Parathyroid adenoma (tissue), 2 donors: ENCODE measurements at regions not wholly inside any gene's neighbourhood (a gene's known extent, or its start where the extent isn't known, plus 50 kb on each side); places are given as distances from the start of the nearest gene placed in this dataset.
"Not testable (repeated sequence)": the region's sequence is repeated elsewhere in the genome, so short reads cannot be mapped to it uniquely, and the experiment has no call there.

ENCODE experiments used
- H2AFZ ChIP-seq: fragments of 300-600 bp; sonication (generic); one replicate; pipeline ENCODE4 v1.7.0; 2017; ENCODE audit warnings: antibody characterized with exemption, mild to moderate bottlenecking
- H3K27ac ChIP-seq: fragments of 300-600 bp; sonication (generic); one replicate; pipeline ENCODE4 v1.7.0; 2017
- H3K27me3 ChIP-seq: fragments of 300-600 bp; sonication (generic); one replicate; pipeline ENCODE4 v1.7.0; 2017; ENCODE audit warnings: low read length; ENCODE audit not compliant: control insufficient read depth, insufficient read depth
- H3K36me3 ChIP-seq: fragments of 300-600 bp; sonication (generic); one replicate; pipeline ENCODE4 v1.7.0; 2017; ENCODE audit warnings: low read length; ENCODE audit not compliant: control insufficient read depth, insufficient read depth
- H3K4me1 ChIP-seq: fragments of 300-600 bp; sonication (generic); one replicate; pipeline ENCODE4 v1.7.0; 2017; ENCODE audit warnings: control low read depth
- H3K4me2 ChIP-seq: fragments of 300-600 bp; sonication (generic); one replicate; pipeline ENCODE4 v1.7.0; 2017; ENCODE audit warnings: low read length
- H3K4me3 ChIP-seq: fragments of 300-600 bp; sonication (generic); one replicate; pipeline ENCODE4 v1.7.0; 2017; ENCODE audit warnings: low read depth, low read length
- H3K79me2 ChIP-seq: fragments of 300-600 bp; sonication (generic); one replicate; pipeline ENCODE4 v1.7.0; 2017; ENCODE audit warnings: control low read depth
- H3K9ac ChIP-seq: fragments of 300-600 bp; sonication (generic); one replicate; pipeline ENCODE4 v1.7.0; 2017; ENCODE audit warnings: mild to moderate bottlenecking
- H3K9me3 ChIP-seq: fragments of 300-600 bp; sonication (generic); one replicate; pipeline ENCODE4 v1.7.0; 2017; ENCODE audit warnings: low read length; ENCODE audit not compliant: control insufficient read depth
- CTCF ChIP-seq: fragments of 300-600 bp; sonication (generic); IDR thresholded peaks from one replicate; pipeline ENCODE4 v1.7.0; 2017; ENCODE audit warnings: antibody characterized with exemption, mild to moderate bottlenecking
- donor health status: primary hyperparathyroidism.

- no peaks in the 10 kb centered on the region for H3K36me3 ChIP-seq
- H3K4me3 ChIP-seq, result no peak overlapping the region
- no peak overlapping the region for H3K27ac ChIP-seq
- no peak overlapping the region for H2AFZ ChIP-seq
- H3K27me3 ChIP-seq, result no peaks in the 10 kb centered on the region
- no peak overlapping the region for H3K9ac ChIP-seq
- no peak overlapping the region for H3K4me2 ChIP-seq
- no peaks in the 10 kb centered on the region for H3K4me1 ChIP-seq
- H3K79me2 ChIP-seq, result no peaks in the 10 kb centered on the region
- TF ChIP-seq CTCF, result no peak
- no peaks in the 10 kb centered on the region for H3K9me3 ChIP-seq
Observed at GRCh38 chr10:108966411-108966810, 956.9 kb downstream of the XPNPEP1 start.

- no peaks in the 10 kb centered on the region for H3K79me2 ChIP-seq
- no peak overlapping the region for H3K27ac ChIP-seq
- TF ChIP-seq CTCF, result no peak
- no peaks in the 10 kb centered on the region for H3K9me3 ChIP-seq
- H3K27me3 ChIP-seq, result no peaks in the 10 kb centered on the region
- H3K4me2 ChIP-seq, result no peak overlapping the region
- no peak overlapping the region for H3K9ac ChIP-seq
- no peaks in the 10 kb centered on the region for H3K36me3 ChIP-seq
- no peak overlapping the region for H3K4me3 ChIP-seq
- no peak overlapping the region for H2AFZ ChIP-seq
- no peaks in the 10 kb centered on the region for H3K4me1 ChIP-seq
Observed at GRCh38 chr10:108966005-108966404, 957.3 kb downstream of the XPNPEP1 start.

GRCh38 chr10:108962172-108962571, 961.1 kb downstream of the XPNPEP1 start:
- no peaks in the 10 kb centered on the region for H3K36me3 ChIP-seq
- no peaks in the 10 kb centered on the region for H3K4me1 ChIP-seq
- no peaks in the 10 kb centered on the region for H3K79me2 ChIP-seq
- H2AFZ ChIP-seq, result no peak overlapping the region
- no peak overlapping the region for H3K27ac ChIP-seq
- no peak overlapping the region for H3K9ac ChIP-seq
- no peaks in the 10 kb centered on the region for H3K27me3 ChIP-seq
- no peaks in the 10 kb centered on the region for H3K9me3 ChIP-seq
- H3K4me2 ChIP-seq, result no peak overlapping the region
- no peak for TF ChIP-seq CTCF
- H3K4me3 ChIP-seq, result no peak overlapping the region

GRCh38 chr10:108957681-108958080, 965.6 kb downstream of the XPNPEP1 start:
- Histone ChIP-seq H3K4me3 (no peak overlapping the region), H3K27ac (no peak overlapping the region), H3K4me1 (no peaks in the 10 kb centered on the region), H3K36me3 (no peaks in the 10 kb centered on the region), H3K27me3 (no peaks in the 10 kb centered on the region), H2AFZ (no peak overlapping the region), H3K9ac (no peak overlapping the region), H3K79me2 (no peaks in the 10 kb centered on the region), H3K9me3 (no peaks in the 10 kb centered on the region), H3K4me2 (no peak overlapping the region)
- TF ChIP-seq CTCF, result no peak

GRCh38 chr10:108956149-108956548, 967.2 kb downstream of the XPNPEP1 start:
- H3K4me1 ChIP-seq, result no peaks in the 10 kb centered on the region
- no peak overlapping the region for H3K27ac ChIP-seq
- no peaks in the 10 kb centered on the region for H3K36me3 ChIP-seq
- no peak overlapping the region for H2AFZ ChIP-seq
- H3K79me2 ChIP-seq, result no peaks in the 10 kb centered on the region
- H3K27me3 ChIP-seq, result no peaks in the 10 kb centered on the region
- no peak for TF ChIP-seq CTCF
- no peak overlapping the region for H3K4me2 ChIP-seq
- no peak overlapping the region for H3K9ac ChIP-seq
- no peak overlapping the region for H3K4me3 ChIP-seq
- no peaks in the 10 kb centered on the region for H3K9me3 ChIP-seq

- H3K4me1 ChIP-seq, H3K79me2 ChIP-seq, H3K36me3 ChIP-seq: not testable (repeated sequence)
Observed at GRCh38 chr10:108920029-108920428, 1003.3 kb downstream of the XPNPEP1 start.

More at GRCh38 chr10:108920029-108920428, 1003.3 kb downstream of the XPNPEP1 start:
- H3K9ac ChIP-seq, H3K4me3 ChIP-seq, H3K27ac ChIP-seq, H3K9me3 ChIP-seq, H2AFZ ChIP-seq, H3K27me3 ChIP-seq, H3K4me2 ChIP-seq: not testable (repeated sequence)
